Omental fat pad (tissue), 3 donors: ENCODE measurements at regions not wholly inside any gene's neighbourhood (a gene's known extent, or its start where the extent isn't known, plus 50 kb on each side); places are given as distances from the start of the nearest gene placed in this dataset.

ENCODE experiments used
- ATAC-seq: fragments of 150-250 bp; one replicate; pipeline ENCODE4 v1.9.1; 2016; ENCODE audit warnings: mild to moderate bottlenecking, moderate library complexity; ENCODE audit not compliant: low FRiP score
- DNase-seq: peaks from one replicate; pipeline ENCODE4 v3.0.0-alpha.2; 2019; ENCODE audit warnings: low spot score
- CTCF ChIP-seq, 3 donors: fragments of 450-650 bp; IDR thresholded peaks; one replicate each; pipeline ENCODE4 v1.5.1; 2016 to 2017; ENCODE audit warnings: antibody characterized with exemption in 3 of 3, mild to moderate bottlenecking in 3 of 3, moderate library complexity in 2 of 3

- no peak for TF ChIP-seq CTCF (IDR thresholded peaks at IDR 0.05)
- DNase-seq (no peak), ATAC-seq (no peak)
These were observed 510.2 kb downstream of the SPATA31D1 start for GRCh38 chr9:82498541-82499317.

- DNase-seq, result no peak
- no peak for ATAC-seq
- no peak for TF ChIP-seq CTCF (IDR thresholded peaks at IDR 0.05)
These were observed 510.8 kb downstream of the SPATA31D1 start for GRCh38 chr9:82499337-82499736.

GRCh38 chr9:82504620-82505019 is 516.0 kb downstream of the SPATA31D1 start:
- no peak for DNase-seq
- ATAC-seq, result no peak
- TF ChIP-seq CTCF (IDR thresholded peaks at IDR 0.05), result no peak

GRCh38 chr9:82511626-82512025 is 523.1 kb downstream of the SPATA31D1 start:
- ATAC-seq (no peak), DNase-seq (no peak)
- TF ChIP-seq CTCF (IDR thresholded peaks at IDR 0.05), result no peak

- DNase-seq (no peak), ATAC-seq (no peak)
- no peak for TF ChIP-seq CTCF (IDR thresholded peaks at IDR 0.05)
These were observed 524.2 kb downstream of the SPATA31D1 start for GRCh38 chr9:82512728-82513127.

GRCh38 chr9:82513242-82513751 is 524.7 kb downstream of the SPATA31D1 start:
- TF ChIP-seq CTCF (IDR thresholded peaks at IDR 0.05), result no peak
- ATAC-seq (peak; percentile 81), DNase-seq (no peak)
